ENCODE measurements at regions not wholly inside any gene's neighbourhood (a gene's known extent, or its start where the extent isn't known, plus 50 kb on each side); places are given as distances from the start of the nearest gene placed in this dataset.

GRCh38 chr16:82370282-82370681 lies 200.3 kb upstream of the MPHOSPH6 start:
- no peak for DNase-seq (ENCODE audit: low spot score)
- intact Hi-C loops (cut with DNase I): no loop called here

- intact Hi-C loops (cut with DNase I): no loop called here
- no peak for DNase-seq (ENCODE audit: low spot score)
Measured at GRCh38 chr16:82368041-82368440, 198.0 kb upstream of the MPHOSPH6 start.

- intact Hi-C loops (cut with DNase I): no loop called here
- DNase-seq (ENCODE audit: low spot score): no peak
Measured at GRCh38 chr16:82366462-82366861, 196.4 kb upstream of the MPHOSPH6 start.

GRCh38 chr16:82364690-82365089 lies 194.7 kb upstream of the MPHOSPH6 start:
- no peak for DNase-seq (ENCODE audit: low spot score)
- intact Hi-C loops (cut with DNase I): no loop called here

- intact Hi-C loops (cut with DNase I): no loop called here
- DNase-seq (ENCODE audit: low spot score): no peak
Measured at GRCh38 chr16:82363026-82363816, 193.2 kb upstream of the MPHOSPH6 start.

- intact Hi-C loops (cut with DNase I): no loop called here
- no peak for DNase-seq (ENCODE audit: low spot score)
Measured at GRCh38 chr16:82361885-82362284, 191.9 kb upstream of the MPHOSPH6 start.

- no peak for DNase-seq (ENCODE audit: low spot score)
Measured at GRCh38 chr16:82360024-82360783, 190.2 kb upstream of the MPHOSPH6 start.

GRCh38 chr16:82358606-82359221 lies 188.7 kb upstream of the MPHOSPH6 start:
- no peak for DNase-seq (ENCODE audit: low spot score)
- intact Hi-C loops (cut with DNase I): no loop called here

More at GRCh38 chr16:82360024-82360783, 190.2 kb upstream of the MPHOSPH6 start:
- intact Hi-C loops (cut with DNase I): no loop called here

- DNase-seq (ENCODE audit: low spot score): no peak
- intact Hi-C loops (cut with DNase I): no loop called here
Measured at GRCh38 chr16:82358161-82358560, 188.1 kb upstream of the MPHOSPH6 start.

- no peak for DNase-seq (ENCODE audit: low spot score)
- intact Hi-C loops (cut with DNase I): no loop called here
Measured at GRCh38 chr16:82357237-82357636, 187.2 kb upstream of the MPHOSPH6 start.

GRCh38 chr16:82350560-82350959 lies 180.5 kb upstream of the MPHOSPH6 start:
- intact Hi-C loops (cut with DNase I): no loop called here
- DNase-seq (ENCODE audit: low spot score): no peak

- intact Hi-C loops (cut with DNase I): no loop called here
Measured at GRCh38 chr16:82345318-82345717, 175.3 kb upstream of the MPHOSPH6 start.

GRCh38 chr16:82344157-82344556 lies 174.1 kb upstream of the MPHOSPH6 start:
- intact Hi-C loops (cut with DNase I): no loop called here
- no peak for DNase-seq (ENCODE audit: low spot score)

More at GRCh38 chr16:82345318-82345717, 175.3 kb upstream of the MPHOSPH6 start:
- no peak for DNase-seq (ENCODE audit: low spot score)

GRCh38 chr16:82341146-82341669 lies 171.2 kb upstream of the MPHOSPH6 start:
- no peak for DNase-seq (ENCODE audit: low spot score)
- intact Hi-C loops (cut with DNase I): no loop called here

- intact Hi-C loops (cut with DNase I): no loop called here
- no peak for DNase-seq (ENCODE audit: low spot score)
Measured at GRCh38 chr16:82340531-82340930, 170.5 kb upstream of the MPHOSPH6 start.

GRCh38 chr16:82337355-82337754 lies 167.3 kb upstream of the MPHOSPH6 start:
- DNase-seq (ENCODE audit: low spot score): no peak
- intact Hi-C loops (cut with DNase I): no loop called here

GRCh38 chr16:82331974-82332750 lies 162.1 kb upstream of the MPHOSPH6 start:
- intact Hi-C loops (cut with DNase I): no loop called here

GRCh38 chr16:82331397-82331796 lies 161.4 kb upstream of the MPHOSPH6 start:
- intact Hi-C loops (cut with DNase I): no loop called here
- DNase-seq (ENCODE audit: low spot score): no peak

More at GRCh38 chr16:82331974-82332750, 162.1 kb upstream of the MPHOSPH6 start:
- DNase-seq (ENCODE audit: low spot score): no peak

- no peak for DNase-seq (ENCODE audit: low spot score)
- intact Hi-C loops (cut with DNase I): loop anchor here in 1 of 2 donors (5.0 kb wide), 1 partner anchor 733 kb away; no protein-coding TSS in a partner anchor
Measured at GRCh38 chr16:82329504-82330192, 159.6 kb upstream of the MPHOSPH6 start.

All from posterior vena cava (tissue), 2 donors.